Hepatocyte (in vitro differentiated cells): ENCODE measurements at regions not wholly inside any gene's neighbourhood (a gene's known extent, or its start where the extent isn't known, plus 50 kb on each side); places are given as distances from the start of the nearest gene placed in this dataset.

Experiments
- DNase-seq: peaks from one replicate; pipeline ENCODE4 v3.0.0-alpha.2; 2016; ENCODE audit warnings: low spot score
- H2AFZ ChIP-seq: fragments of 200-600 bp; sonication (generic); 2 replicates; pipeline ENCODE4 v1.6.0; 2016; ENCODE audit warnings: antibody characterized with exemption, mild to moderate bottlenecking
- H3K27ac ChIP-seq: fragments of 200-600 bp; sonication (generic); 2 replicates; pipeline ENCODE4 v1.5.1; 2016; ENCODE audit warnings: mild to moderate bottlenecking
- H3K27me3 ChIP-seq: fragments of 200-600 bp; sonication (generic); 2 replicates; pipeline ENCODE4 v1.6.1; 2016
- H3K36me3 ChIP-seq: fragments of 200-600 bp; sonication (generic); replicated peaks from 2 replicates; pipeline ENCODE4 v1.5.1; 2016; ENCODE audit warnings: low read depth; ENCODE audit not compliant: insufficient read depth
- H3K4me1 ChIP-seq: fragments of 200-600 bp; sonication (generic); 2 replicates; pipeline ENCODE4 v1.5.1; 2016; ENCODE audit warnings: mild to moderate bottlenecking, moderate library complexity; ENCODE audit not compliant: insufficient read depth
- H3K4me2 ChIP-seq: fragments of 200-600 bp; sonication (generic); 2 replicates; pipeline ENCODE4 v1.6.0; 2016
- H3K4me3 ChIP-seq: fragments of 200-600 bp; sonication (generic); 2 replicates; pipeline ENCODE4 v1.5.1; 2016; ENCODE audit warnings: mild to moderate bottlenecking
- H3K79me2 ChIP-seq: fragments of 200-600 bp; sonication (generic); 2 replicates; pipeline ENCODE4 v1.6.0; 2017; ENCODE audit warnings: mild to moderate bottlenecking
- H3K9me2 ChIP-seq: fragments of 200-600 bp; sonication (generic); replicated peaks from 2 replicates; pipeline ENCODE4 v1.6.0; 2017; ENCODE audit warnings: mild to moderate bottlenecking; ENCODE audit not compliant: insufficient read depth
- H3K9me3 ChIP-seq: fragments of 200-600 bp; sonication (generic); 2 replicates; pipeline ENCODE4 v1.5.1; 2016; ENCODE audit warnings: low read depth, mild to moderate bottlenecking
- H4K20me1 ChIP-seq: fragments of 200-600 bp; sonication (generic); 2 replicates; pipeline ENCODE4 v1.6.0; 2016; ENCODE audit warnings: mild to moderate bottlenecking; ENCODE audit not compliant: insufficient read depth, poor library complexity, severe bottlenecking
- EZH2 ChIP-seq: fragments of 200-600 bp; sonication (generic); IDR thresholded peaks from 2 replicates; pipeline ENCODE4 v1.6.1; 2016; ENCODE audit warnings: antibody characterized with exemption, mild to moderate bottlenecking, borderline replicate concordance
- EZH2phosphoT487 ChIP-seq: fragments of 200-600 bp; sonication (generic); IDR thresholded peaks from one replicate; pipeline ENCODE4 v1.6.1; 2018; ENCODE audit warnings: antibody characterized with exemption, mild to moderate bottlenecking, low read depth, moderate library complexity; ENCODE audit not compliant: unreplicated experiment, severe bottlenecking
- WGBS: methylation state at CpG from one replicate; pipeline ENCODE4 v1.1.6; 2016; ENCODE audit warnings: low lambda C conversion rate; ENCODE audit errors: missing lambda C conversion rate; 5-methylcytosine and 5-hydroxymethylcytosine counted together
- TF ChIP-seq, protein P1 (sequence below): fragments of 200-600 bp; sonication (generic); IDR thresholded peaks from 2 replicates; pipeline ENCODE4 v1.5.1; 2016; ENCODE audit warnings: antibody characterized with exemption, mild to moderate bottlenecking; ENCODE audit not compliant: poor library complexity

DNA sequence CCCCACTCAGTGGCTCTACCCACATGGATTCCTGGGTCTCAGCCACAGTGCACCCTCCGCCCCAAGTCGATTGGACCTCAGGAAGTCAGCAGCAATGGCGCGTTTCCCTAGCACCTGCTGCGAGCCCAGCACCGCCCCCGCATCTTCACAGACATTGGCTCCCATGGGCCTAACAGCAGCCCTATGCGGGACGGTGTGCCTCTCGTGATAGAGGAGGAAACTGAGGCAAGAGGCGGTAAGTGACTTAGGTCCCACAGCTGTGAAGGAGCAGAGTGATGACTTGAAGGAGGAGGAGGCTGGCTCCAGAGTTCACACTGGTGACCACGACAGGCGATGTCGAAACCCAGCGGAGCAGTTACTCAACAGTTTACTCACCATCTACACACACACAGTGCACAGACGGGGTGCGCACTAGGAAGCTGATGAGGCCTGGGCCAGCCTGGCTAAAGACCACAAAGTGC, 104.5 kb upstream of the SOX1 start:
- H2AFZ ChIP-seq, result no peak overlapping the region
- H3K79me2 ChIP-seq, result no peaks in the 10 kb centered on the region
- peaks cover 7% of the 10 kb centered on the region for H3K27me3 ChIP-seq
- no peaks in the 10 kb centered on the region for H3K9me2 ChIP-seq
- no peak overlapping the region for H3K4me2 ChIP-seq
- H4K20me1 ChIP-seq, result no peaks in the 10 kb centered on the region
- no peak overlapping the region for H3K4me3 ChIP-seq
- H3K4me1 ChIP-seq, result no peaks in the 10 kb centered on the region
- H3K9me3 ChIP-seq, result no peaks in the 10 kb centered on the region
- peak; percentile 18 for DNase-seq
- no peak overlapping the region for H3K27ac ChIP-seq
- 93% methylated on average over 17 of the region's 17 CpGs for WGBS
- no peaks in the 10 kb centered on the region for H3K36me3 ChIP-seq
- TF ChIP-seq, protein P1, sequence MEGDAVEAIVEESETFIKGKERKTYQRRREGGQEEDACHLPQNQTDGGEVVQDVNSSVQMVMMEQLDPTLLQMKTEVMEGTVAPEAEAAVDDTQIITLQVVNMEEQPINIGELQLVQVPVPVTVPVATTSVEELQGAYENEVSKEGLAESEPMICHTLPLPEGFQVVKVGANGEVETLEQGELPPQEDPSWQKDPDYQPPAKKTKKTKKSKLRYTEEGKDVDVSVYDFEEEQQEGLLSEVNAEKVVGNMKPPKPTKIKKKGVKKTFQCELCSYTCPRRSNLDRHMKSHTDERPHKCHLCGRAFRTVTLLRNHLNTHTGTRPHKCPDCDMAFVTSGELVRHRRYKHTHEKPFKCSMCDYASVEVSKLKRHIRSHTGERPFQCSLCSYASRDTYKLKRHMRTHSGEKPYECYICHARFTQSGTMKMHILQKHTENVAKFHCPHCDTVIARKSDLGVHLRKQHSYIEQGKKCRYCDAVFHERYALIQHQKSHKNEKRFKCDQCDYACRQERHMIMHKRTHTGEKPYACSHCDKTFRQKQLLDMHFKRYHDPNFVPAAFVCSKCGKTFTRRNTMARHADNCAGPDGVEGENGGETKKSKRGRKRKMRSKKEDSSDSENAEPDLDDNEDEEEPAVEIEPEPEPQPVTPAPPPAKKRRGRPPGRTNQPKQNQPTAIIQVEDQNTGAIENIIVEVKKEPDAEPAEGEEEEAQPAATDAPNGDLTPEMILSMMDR, result no peak
- TF ChIP-seq EZH2phosphoT487 (no peak), EZH2 (no peak)

DNA sequence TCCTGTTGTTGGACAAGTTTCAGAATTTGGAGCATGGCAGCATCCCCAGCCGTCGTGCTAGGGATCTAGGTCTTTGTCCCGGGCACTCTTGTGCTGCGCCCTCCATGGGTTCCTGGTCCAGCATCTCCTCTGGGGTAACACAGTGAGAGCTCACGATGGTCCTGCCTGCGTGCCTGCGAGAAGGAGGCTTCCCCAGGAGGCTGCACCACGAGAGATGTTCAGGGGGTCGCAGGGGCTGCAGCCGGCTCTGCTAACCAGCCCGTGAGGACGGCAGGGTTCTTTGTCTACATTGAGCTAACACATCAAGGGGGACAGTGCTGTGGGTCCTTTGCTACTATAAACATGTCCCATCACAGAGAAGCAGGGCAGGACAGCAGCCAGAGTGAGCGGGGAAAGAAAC, 103.9 kb upstream of the SOX1 start:
- Histone ChIP-seq H3K9me2 (no peaks in the 10 kb centered on the region), H3K4me3 (no peak overlapping the region), H3K4me2 (no peak overlapping the region), H2AFZ (no peak overlapping the region), H4K20me1 (no peaks in the 10 kb centered on the region), H3K79me2 (no peaks in the 10 kb centered on the region), H3K27me3 (peaks cover 6% of the 10 kb centered on the region), H3K36me3 (no peaks in the 10 kb centered on the region), H3K4me1 (no peaks in the 10 kb centered on the region), H3K27ac (no peak overlapping the region), H3K9me3 (no peaks in the 10 kb centered on the region)
- DNase-seq, result no peak
- 91% methylated on average over 13 of the region's 13 CpGs for WGBS
- TF ChIP-seq EZH2, result no peak
- TF ChIP-seq, protein P1, result no peak
- TF ChIP-seq EZH2phosphoT487, result no peak

DNA sequence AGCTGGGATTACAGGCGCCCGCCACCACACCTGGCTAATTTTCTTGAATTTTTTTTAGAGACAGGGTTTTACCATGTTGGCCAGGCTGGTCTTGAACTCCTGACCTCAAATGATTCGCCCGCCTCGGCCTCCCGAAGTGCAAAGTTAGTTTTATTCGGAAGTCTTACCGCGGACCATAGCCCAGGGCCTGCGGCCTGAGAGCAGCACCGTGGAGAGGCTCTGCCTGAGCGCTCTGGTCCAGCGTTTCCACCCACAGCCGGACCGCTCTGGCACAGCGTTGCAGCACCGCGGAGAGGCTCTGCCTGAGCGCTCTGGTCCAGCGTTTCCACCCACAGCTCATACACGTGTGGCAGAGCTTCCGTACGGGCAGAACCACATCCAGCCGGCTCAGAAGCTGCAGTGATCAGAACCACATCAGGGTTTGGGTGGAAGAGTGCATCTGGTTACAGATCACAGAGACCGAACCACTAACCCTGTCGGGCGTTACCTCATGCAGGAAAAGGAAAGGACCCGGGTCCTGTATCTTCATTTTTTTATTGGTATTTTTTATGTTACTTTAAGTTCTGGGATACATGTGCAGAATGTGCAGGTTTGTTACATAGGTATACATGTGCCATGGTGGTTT, 102.4 kb upstream of the SOX1 start:
- Histone ChIP-seq H3K27ac (no peak overlapping the region), H3K9me3 (no peaks in the 10 kb centered on the region), H4K20me1 (no peaks in the 10 kb centered on the region), H3K79me2 (no peaks in the 10 kb centered on the region), H3K4me2 (no peak overlapping the region), H3K27me3 (no peaks in the 10 kb centered on the region), H2AFZ (no peak overlapping the region), H3K4me1 (no peaks in the 10 kb centered on the region), H3K36me3 (no peaks in the 10 kb centered on the region), H3K9me2 (no peaks in the 10 kb centered on the region), H3K4me3 (no peak overlapping the region)
- 95% methylated on average over 27 of the region's 28 CpGs for WGBS
- TF ChIP-seq, protein P1, result no peak
- TF ChIP-seq EZH2phosphoT487 (no peak), EZH2 (no peak)
- no peak for DNase-seq
